Suppressor macrophage treated with lipopolysaccharide for 1 hour (primary cell): ENCODE measurements at regions not wholly inside any gene's neighbourhood (a gene's known extent, or its start where the extent isn't known, plus 50 kb on each side); places are given as distances from the start of the nearest gene placed in this dataset.

ENCODE experiments used
- DNase-seq, 3 donors: peaks; one replicate each; pipeline ENCODE4 v3.0.0-alpha.2; 2020 to 2022

GRCh38 chr15:87219650-87220615, 1036.6 kb downstream of the NTRK3 start:
- DNase-seq = no peak

GRCh38 chr15:87215100-87215499, 1041.4 kb downstream of the NTRK3 start:
- DNase-seq = no peak

GRCh38 chr15:87213626-87214025, 1042.9 kb downstream of the NTRK3 start:
- DNase-seq = no peak

- no peak for DNase-seq
Observed at GRCh38 chr15:87212041-87212440, 1044.5 kb downstream of the NTRK3 start.

GRCh38 chr15:87211547-87211946, 1045.0 kb downstream of the NTRK3 start:
- no peak for DNase-seq

- DNase-seq = no peak
Observed at GRCh38 chr15:87209891-87210689, 1046.4 kb downstream of the NTRK3 start.

- DNase-seq = no peak
Observed at GRCh38 chr15:87207990-87208580, 1048.5 kb downstream of the NTRK3 start.

- DNase-seq = no peak
Observed at GRCh38 chr15:87207251-87207650, 1049.3 kb downstream of the NTRK3 start.

- DNase-seq = no peak
Observed at GRCh38 chr15:87201986-87202385, 1054.6 kb downstream of the NTRK3 start.

GRCh38 chr15:87200149-87200548, 1056.4 kb downstream of the NTRK3 start:
- no peak for DNase-seq

GRCh38 chr15:87197981-87198380, 1058.6 kb downstream of the NTRK3 start:
- no peak for DNase-seq

- DNase-seq = no peak
Observed at GRCh38 chr15:87196498-87196897, 1060.0 kb downstream of the NTRK3 start.

GRCh38 chr15:87193481-87193880, 1063.1 kb downstream of the NTRK3 start:
- no peak for DNase-seq

GRCh38 chr15:87167706-87168105, 1088.0 kb downstream of the AGBL1 start:
- DNase-seq = no peak

- no peak for DNase-seq
Observed at GRCh38 chr15:87167055-87167454, 1087.4 kb downstream of the AGBL1 start.

GRCh38 chr15:87155771-87156170, 1076.1 kb downstream of the AGBL1 start:
- DNase-seq = no peak

GRCh38 chr15:87154761-87155160, 1075.1 kb downstream of the AGBL1 start:
- no peak for DNase-seq

- no peak for DNase-seq
Observed at GRCh38 chr15:87151202-87151748, 1071.6 kb downstream of the AGBL1 start.

- DNase-seq = no peak
Observed at GRCh38 chr15:87145696-87146095, 1066.0 kb downstream of the AGBL1 start.

GRCh38 chr15:87144775-87145174, 1065.1 kb downstream of the AGBL1 start:
- no peak for DNase-seq

- DNase-seq = no peak
Observed at GRCh38 chr15:87142096-87142495, 1062.4 kb downstream of the AGBL1 start.

GRCh38 chr15:87135109-87135508, 1055.4 kb downstream of the AGBL1 start:
- DNase-seq = no peak

GRCh38 chr15:87133704-87134103, 1054.0 kb downstream of the AGBL1 start:
- DNase-seq = no peak
